ENCODE measurements at regions not wholly inside any gene's neighbourhood (a gene's known extent, or its start where the extent isn't known, plus 50 kb on each side); places are given as distances from the start of the nearest gene placed in this dataset.
"Not testable (repeated sequence)": the region's sequence is repeated elsewhere in the genome, so short reads cannot be mapped to it uniquely, and the experiment has no call there.

DNA sequence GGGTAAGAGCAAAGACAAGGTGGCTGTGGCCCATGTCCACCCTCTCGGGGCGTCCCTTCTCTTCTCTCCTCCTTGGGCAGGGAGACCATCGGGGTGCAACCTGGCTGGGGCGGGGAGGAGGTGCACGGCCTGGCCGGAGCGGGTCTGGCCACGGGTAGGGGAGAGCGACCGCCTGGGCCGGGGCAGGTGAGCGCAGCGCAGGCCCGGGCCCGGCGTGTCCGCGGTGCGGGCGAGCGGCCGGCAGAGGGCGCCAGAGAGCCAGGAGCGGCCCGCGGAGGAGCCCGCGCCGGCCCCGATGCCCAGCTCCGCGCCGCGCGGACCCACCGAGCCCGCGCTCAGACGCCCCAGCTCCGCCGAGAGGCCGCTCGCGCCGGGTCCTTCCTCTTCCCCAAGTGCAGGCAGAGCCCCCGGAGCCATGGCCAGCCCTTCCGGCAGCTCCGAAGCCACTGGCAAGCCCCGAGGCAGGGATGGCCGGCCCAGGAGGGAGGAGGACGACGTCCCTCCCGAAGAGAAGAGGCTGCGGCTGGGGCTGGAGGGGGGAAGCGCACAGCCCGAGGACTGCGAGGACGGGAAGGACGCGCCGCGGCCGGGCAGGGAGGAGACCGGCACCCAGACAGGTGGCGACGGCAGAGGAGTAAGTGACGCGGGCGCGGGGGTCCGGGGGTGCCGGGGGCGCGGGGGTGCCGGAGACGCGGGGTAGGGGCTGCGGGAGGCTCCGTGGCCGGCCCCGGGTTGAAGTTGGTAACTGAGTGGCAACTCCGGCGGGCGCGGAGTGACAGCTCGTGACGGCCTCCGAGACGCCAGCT, 142.1 kb upstream of the EEF2KMT start:
- TF ChIP-seq, protein P1, sequence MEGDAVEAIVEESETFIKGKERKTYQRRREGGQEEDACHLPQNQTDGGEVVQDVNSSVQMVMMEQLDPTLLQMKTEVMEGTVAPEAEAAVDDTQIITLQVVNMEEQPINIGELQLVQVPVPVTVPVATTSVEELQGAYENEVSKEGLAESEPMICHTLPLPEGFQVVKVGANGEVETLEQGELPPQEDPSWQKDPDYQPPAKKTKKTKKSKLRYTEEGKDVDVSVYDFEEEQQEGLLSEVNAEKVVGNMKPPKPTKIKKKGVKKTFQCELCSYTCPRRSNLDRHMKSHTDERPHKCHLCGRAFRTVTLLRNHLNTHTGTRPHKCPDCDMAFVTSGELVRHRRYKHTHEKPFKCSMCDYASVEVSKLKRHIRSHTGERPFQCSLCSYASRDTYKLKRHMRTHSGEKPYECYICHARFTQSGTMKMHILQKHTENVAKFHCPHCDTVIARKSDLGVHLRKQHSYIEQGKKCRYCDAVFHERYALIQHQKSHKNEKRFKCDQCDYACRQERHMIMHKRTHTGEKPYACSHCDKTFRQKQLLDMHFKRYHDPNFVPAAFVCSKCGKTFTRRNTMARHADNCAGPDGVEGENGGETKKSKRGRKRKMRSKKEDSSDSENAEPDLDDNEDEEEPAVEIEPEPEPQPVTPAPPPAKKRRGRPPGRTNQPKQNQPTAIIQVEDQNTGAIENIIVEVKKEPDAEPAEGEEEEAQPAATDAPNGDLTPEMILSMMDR (conservative IDR thresholded peaks at IDR 0.05; ENCODE audit: low read depth, low read length), result peak; percentile 47
- TF ChIP-seq POLR2A (IDR thresholded peaks at IDR 0.05; ENCODE audit: low read depth, low read length); RFX5 (IDR thresholded peaks at IDR 0.05; ENCODE audit: low read depth, low read length); RCOR1 (IDR thresholded peaks at IDR 0.05; ENCODE audit: insufficient replicate concordance, low read length); MXI1 (IDR thresholded peaks at IDR 0.05; ENCODE audit: borderline replicate concordance, low read depth, low read length); FOS (IDR thresholded peaks at IDR 0.05; ENCODE audit: low read depth, low read length); CEBPB (IDR thresholded peaks at IDR 0.05; ENCODE audit: low read depth, low read length): not testable (repeated sequence)
- TF ChIP-seq, protein P2, sequence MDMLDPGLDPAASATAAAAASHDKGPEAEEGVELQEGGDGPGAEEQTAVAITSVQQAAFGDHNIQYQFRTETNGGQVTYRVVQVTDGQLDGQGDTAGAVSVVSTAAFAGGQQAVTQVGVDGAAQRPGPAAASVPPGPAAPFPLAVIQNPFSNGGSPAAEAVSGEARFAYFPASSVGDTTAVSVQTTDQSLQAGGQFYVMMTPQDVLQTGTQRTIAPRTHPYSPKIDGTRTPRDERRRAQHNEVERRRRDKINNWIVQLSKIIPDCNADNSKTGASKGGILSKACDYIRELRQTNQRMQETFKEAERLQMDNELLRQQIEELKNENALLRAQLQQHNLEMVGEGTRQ (IDR thresholded peaks at IDR 0.05; ENCODE audit: low read depth, low read length), result not testable (repeated sequence)
- TF ChIP-seq SMC3 (IDR thresholded peaks at IDR 0.05; ENCODE audit: low read depth, low read length), result 0 out of 2 replicates have a peak, but pooled peaks have one; percentile 6
